ENCODE measurements at regions not wholly inside any gene's neighbourhood (a gene's known extent, or its start where the extent isn't known, plus 50 kb on each side); places are given as distances from the start of the nearest gene placed in this dataset.

DNA sequence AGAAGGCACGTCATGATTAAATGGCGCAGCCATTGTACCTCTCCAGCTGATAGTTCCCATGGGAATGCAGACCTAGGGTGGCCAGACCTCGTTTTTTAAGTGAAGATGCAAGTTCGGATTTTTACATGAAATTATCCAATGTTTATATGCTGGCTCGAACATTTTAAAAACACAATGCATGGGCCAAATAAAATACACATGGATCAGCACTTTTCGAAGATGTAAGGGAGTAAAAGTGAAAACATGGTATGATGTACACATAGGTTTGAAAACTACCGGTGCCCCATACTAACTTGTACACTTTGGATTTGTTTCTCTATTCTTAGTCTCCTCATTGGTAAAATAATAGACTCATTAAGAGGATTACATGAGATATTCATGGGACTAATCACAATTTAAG is 412.5 kb upstream of the CCNG1 start:
- DNase-seq (ENCODE audit: low spot score), result no peak
- TF ChIP-seq, protein P1, sequence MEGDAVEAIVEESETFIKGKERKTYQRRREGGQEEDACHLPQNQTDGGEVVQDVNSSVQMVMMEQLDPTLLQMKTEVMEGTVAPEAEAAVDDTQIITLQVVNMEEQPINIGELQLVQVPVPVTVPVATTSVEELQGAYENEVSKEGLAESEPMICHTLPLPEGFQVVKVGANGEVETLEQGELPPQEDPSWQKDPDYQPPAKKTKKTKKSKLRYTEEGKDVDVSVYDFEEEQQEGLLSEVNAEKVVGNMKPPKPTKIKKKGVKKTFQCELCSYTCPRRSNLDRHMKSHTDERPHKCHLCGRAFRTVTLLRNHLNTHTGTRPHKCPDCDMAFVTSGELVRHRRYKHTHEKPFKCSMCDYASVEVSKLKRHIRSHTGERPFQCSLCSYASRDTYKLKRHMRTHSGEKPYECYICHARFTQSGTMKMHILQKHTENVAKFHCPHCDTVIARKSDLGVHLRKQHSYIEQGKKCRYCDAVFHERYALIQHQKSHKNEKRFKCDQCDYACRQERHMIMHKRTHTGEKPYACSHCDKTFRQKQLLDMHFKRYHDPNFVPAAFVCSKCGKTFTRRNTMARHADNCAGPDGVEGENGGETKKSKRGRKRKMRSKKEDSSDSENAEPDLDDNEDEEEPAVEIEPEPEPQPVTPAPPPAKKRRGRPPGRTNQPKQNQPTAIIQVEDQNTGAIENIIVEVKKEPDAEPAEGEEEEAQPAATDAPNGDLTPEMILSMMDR (IDR thresholded peaks at IDR 0.05; ENCODE audit: borderline replicate concordance, control extremely low read depth, extremely low read depth, insufficient read depth, missing control alignments), result no peak
- in situ Hi-C loops (cut with MboI; ENCODE audit: low sequenced_read_pairs, unreplicated experiment), result no loop called here

DNA sequence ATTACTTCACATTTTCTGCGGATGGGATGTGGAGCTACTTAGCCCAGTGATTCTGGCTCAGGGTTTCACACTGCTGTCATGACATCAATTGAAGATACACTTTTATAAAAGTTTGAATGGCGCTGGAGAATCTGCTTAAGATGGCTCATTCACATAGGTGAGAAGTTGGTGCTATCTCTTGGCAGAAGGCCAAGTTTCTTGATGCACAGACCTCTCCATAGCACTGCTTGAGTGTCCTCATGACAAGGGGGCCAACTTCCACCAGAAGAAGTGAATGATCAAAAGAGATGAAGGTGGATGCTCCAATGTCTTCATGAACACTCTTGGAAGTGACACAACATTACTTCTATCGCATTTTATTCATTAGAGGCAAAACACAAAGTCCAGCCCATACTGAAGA is 403.7 kb upstream of the CCNG1 start:
- in situ Hi-C loops (cut with MboI; ENCODE audit: low sequenced_read_pairs, unreplicated experiment), result no loop called here
- TF ChIP-seq, protein P1 (IDR thresholded peaks at IDR 0.05; ENCODE audit: borderline replicate concordance, control extremely low read depth, extremely low read depth, insufficient read depth, missing control alignments), result no peak
- no peak for DNase-seq (ENCODE audit: low spot score)

DNA sequence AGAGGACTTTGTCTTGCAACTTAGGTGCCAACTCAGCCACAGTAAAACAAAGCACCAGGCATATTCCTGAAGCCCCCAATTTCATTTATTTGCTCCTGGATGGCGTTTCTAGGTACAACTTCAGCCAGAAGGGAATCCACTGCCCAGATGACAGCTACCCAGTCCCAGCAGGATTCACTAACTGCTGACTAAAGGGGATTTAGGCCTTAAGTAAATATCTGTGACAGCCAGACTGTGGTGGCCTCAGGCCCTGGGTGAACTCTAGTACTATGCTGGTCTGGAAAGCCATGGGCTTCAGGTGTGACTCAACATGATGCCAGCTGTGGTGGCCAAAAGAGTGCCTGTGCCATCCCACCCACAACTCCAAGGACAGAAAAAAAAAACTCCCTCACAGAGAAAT is 396.1 kb upstream of the CCNG1 start:
- TF ChIP-seq, protein P1 (IDR thresholded peaks at IDR 0.05; ENCODE audit: borderline replicate concordance, control extremely low read depth, extremely low read depth, insufficient read depth, missing control alignments), result no peak
- no peak for DNase-seq (ENCODE audit: low spot score)
- in situ Hi-C loops (cut with MboI; ENCODE audit: low sequenced_read_pairs, unreplicated experiment), result no loop called here

DNA sequence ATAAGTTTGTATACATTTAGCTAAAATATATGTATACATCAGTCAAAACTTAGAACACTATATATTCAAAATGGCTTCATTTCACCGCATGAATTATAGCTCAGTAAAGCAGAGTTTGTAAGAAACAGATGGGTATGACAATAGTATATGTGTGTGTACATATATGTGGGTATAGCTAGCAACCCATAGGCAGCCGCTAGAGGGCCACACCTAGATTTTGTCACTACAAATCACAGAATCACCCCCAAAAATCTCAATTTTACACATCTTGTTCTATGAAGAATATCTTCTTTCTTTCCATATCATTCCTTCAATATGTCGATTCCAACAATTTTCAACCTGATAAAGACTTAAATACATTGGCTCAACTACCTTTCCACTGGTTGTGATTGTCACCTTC is 357.8 kb upstream of the CCNG1 start:
- DNase-seq (ENCODE audit: low spot score), result peak; percentile 3
- in situ Hi-C loops (cut with MboI; ENCODE audit: low sequenced_read_pairs, unreplicated experiment), result loop anchor here (25.0 kb wide), 1 partner anchor 333 kb away; no protein-coding TSS in a partner anchor
- TF ChIP-seq, protein P1 (IDR thresholded peaks at IDR 0.05; ENCODE audit: borderline replicate concordance, control extremely low read depth, extremely low read depth, insufficient read depth, missing control alignments), result peak; percentile 40

DNA sequence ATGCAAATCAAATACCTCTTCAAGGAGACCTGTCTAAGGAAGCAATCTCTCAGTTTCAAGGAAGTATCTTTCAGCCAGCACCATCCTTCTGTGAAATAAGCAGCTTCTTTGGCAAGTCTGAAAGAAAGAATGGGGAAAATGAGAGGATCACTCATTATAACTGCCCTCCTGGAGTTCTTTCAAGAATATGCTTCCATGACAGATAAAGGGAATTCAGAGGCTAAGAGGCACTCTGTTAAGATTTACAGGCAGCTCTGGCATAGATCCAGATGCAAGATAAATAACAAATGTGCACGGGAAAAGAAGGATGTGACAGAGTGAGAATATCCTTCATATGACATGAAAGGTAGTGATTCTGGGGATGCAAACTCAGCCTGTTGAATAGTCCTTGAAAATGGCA is 348.2 kb upstream of the CCNG1 start:
- DNase-seq (ENCODE audit: low spot score), result no peak
- TF ChIP-seq, protein P1 (IDR thresholded peaks at IDR 0.05; ENCODE audit: borderline replicate concordance, control extremely low read depth, extremely low read depth, insufficient read depth, missing control alignments), result no peak
- in situ Hi-C loops (cut with MboI; ENCODE audit: low sequenced_read_pairs, unreplicated experiment), result loop anchor here (25.0 kb wide), 1 partner anchor 323 kb away; no protein-coding TSS in a partner anchor

DNA sequence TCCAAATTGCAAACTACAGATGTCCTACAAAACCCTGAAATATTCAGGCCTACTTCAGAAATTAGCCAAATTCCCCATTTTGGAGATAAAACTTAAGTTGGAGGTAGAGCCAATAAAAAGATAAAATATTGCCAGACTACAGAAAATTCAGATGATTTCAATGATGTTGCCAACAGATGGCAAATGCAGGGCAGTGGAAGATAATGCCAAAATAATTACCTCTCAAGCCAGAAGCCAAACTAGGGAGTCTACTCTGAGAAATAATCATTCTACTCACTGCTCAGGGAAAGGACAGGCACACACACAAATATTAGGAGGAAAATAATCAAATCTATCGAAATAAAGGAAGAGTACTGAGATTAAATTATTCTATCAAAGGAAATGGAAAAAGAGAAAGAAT is 347.5 kb upstream of the CCNG1 start:
- TF ChIP-seq, protein P1 (IDR thresholded peaks at IDR 0.05; ENCODE audit: borderline replicate concordance, control extremely low read depth, extremely low read depth, insufficient read depth, missing control alignments), result no peak
- in situ Hi-C loops (cut with MboI; ENCODE audit: low sequenced_read_pairs, unreplicated experiment), result loop anchor here (25.0 kb wide), 1 partner anchor 322 kb away; no protein-coding TSS in a partner anchor
- no peak for DNase-seq (ENCODE audit: low spot score)
